Inferior parietal cortex (tissue), 1 donor: ENCODE measurements at regions not wholly inside any gene's neighbourhood (a gene's known extent, or its start where the extent isn't known, plus 50 kb on each side); places are given as distances from the start of the nearest gene placed in this dataset.

Experiments used
- DNase-seq: peaks from one replicate; pipeline ENCODE4 v3.0.0-alpha.2; 2016; ENCODE audit errors: extremely low spot score

DNA sequence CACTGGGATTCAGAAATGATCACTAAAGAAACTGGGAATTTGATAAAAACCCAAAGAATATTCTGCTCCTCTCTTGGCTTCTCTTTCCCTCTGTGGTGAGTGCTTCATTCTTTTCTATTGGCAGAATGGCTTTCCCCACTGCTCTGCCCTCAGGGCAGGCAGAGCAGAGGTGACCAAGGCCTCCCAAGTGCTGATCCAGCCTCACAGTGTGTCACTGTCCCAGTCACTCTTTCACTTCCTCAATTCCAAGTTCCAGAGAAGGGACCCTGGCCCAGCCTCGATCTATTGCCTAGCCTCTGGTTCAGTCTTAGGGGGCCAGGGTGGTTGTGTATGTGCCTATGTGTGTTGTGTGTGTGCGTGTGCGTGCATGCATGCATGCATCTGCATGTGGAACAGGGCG lies 180.6 kb upstream of the TMTC4 start:
- no peak for DNase-seq

DNA sequence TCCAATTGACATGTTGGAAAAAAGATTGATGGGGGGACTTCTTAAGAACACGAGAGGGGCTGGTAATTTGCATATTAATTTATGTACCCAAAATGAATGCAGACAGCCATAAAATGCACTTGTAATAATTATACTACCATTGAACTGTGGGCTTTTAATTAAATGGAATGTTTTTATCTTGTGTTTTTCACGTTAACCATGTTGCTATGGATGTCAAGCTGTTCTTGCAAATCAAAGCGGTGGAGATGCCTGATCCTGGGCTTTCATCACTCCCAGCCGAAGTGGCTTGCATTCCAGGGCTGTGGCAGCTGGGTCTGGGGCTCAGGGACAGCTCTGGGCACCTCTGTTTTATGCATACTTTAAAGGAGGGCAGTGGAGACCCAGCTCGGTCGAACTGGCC lies 179.4 kb upstream of the TMTC4 start:
- DNase-seq = no peak

DNA sequence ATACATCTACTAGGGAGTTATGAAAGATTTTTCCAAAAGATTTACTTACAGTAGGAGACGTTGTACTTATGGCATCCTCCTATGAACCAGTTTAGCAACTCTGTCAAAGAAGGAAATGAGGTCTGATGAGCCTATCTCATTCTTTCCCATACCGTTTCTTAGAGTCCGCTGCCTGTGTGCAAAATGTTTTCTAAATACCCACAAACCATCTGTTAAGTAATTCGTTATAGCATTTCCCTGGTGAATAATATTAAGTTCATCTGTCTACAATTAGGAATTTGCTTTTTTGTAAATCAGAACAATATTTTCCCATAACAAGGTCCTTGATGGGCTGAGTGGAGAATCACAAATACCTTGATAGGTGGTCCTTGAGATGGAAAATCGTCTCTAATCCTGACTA lies 178.8 kb upstream of the TMTC4 start:
- no peak for DNase-seq

DNA sequence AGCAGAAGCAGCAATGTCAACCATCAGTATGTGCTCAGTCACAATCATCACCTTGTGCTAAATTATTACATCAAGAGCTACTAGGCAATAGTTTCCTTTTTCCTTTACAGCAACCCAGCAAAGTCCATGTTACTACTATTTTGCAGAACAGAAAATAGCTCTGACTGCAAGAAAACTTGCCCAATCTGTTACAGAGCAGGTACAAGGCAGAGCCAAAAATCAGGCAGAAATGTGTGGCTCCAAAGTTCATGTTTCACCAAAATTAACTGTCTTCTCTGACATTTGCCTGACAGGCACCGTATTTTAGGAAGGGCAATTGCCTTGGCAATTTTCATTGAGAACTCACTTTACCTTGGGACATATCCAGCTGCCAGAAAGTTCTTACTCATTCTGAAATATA lies 177.6 kb upstream of the TMTC4 start:
- no peak for DNase-seq

DNA sequence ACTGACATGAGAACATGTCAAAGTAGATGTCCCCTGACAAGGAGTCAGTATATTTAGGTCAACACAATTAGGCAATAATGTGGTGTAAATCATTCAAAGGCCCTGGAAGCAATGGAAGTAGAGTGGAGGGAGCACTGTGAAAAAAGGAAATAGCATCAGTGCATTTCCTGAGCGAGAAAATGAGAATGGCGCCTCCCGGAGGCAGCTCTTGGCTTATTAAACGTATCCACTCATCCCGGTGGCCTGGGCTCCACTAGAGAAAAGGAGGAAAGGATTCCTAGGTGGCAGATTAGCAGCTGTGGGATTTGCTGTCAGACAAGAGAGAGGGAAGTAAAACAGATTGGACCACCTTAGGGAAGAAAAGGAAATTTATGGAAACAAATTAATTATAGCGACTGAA lies 173.7 kb upstream of the TMTC4 start:
- DNase-seq = no peak

DNA sequence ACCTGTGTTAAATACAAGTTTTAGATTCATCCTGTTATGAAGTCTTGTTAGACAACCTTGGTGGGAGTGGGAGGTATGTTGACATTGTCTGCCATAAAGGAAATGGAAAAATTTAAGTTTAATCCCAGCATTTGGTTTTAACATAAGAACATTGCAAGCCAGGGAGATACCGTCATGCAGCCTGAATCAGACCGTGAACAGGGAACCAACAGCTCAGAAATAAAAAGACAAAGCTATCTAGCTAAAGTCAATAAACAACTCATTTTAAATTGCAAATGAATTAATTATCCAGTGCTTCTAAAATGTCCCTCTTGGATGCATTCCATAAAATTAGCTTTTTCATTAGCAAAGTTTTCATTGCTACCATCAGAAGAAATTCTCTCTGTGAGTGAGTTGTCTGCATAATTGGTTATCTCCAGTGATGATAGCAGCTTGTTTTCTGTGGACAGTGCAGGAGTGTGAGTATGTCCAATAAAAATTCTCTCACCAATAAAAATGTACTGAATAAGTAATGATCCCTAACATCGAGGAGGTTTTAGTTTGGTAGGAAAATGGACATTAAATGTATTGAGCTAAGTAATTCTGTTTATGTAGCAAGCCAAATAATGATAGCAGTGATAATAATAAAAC lies 170.6 kb upstream of the TMTC4 start:
- no peak for DNase-seq

DNA sequence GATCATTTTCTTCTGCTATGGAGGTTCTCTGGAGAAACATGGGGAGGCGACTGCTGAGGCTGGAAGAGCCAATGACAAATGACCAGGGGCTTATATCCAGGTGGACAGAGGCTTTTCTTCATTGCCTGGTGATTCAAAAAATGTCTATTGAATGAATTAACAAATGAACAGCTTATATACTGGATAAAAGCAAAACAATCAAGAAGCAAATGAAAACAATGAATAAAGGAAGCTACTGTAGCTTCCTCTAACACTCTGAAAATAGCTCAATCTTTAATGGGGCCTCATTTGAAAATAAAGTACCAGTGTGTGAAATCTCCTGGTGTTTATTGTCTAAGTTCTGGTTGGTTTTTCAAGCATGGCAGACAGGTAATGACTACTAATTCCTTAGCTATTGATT lies 167.5 kb upstream of the TMTC4 start:
- no peak for DNase-seq

DNA sequence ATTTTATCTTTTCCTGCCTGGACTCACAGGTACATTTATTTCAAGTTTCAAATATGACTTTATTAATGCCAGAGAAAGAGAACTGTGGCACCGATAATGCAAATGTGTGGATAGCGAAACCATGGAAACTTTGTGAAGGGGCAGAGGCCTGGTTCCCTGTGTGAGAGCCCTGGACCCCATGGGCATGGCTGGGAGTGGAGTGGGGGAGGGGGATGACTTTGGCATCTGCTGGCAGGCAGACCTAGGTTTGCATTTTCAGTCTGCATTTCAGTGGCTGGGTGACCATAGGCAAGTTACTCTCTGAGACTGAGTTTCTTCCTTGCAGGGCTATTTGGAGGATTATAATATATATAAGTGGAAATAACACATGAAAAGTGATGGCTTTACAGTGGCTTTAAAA lies 163.8 kb upstream of the TMTC4 start:
- no peak for DNase-seq

DNA sequence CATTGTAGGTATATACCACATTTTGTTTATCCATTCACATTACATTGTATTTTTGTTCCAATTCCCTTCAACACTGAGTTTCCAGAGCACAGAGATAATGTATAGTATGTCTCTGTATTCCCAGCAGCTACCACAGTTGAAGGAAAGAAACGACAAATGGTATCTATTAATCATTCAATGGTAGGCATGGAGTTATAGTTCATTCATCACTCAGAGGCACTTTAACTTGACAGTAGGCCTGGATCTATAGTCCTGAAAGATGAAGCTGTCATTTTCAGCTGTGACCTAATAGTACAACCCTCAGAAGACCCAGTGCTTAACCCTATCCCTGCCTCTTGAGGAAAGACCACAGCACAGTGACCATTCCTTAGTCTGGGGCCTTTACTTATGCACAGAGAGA lies 163.0 kb upstream of the TMTC4 start:
- no peak for DNase-seq

DNA sequence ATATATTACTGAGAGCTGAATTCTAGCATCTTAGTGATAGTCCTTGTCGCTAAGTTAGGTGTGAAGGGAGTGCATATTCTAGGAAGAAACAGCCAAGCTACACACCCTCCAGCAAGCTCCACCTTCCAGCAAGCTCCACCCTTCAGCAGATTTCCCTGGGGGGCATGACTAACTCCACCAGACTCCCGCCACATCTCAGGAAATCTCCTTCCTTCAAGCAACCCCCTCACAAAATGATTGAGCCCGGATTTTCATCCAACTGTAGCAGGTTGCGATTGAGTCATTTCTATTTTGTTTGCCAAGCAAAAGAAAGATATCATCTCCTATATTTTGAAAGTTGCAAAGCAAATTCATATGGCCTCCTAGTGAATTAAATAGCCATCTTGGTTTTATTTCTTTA lies 162.1 kb upstream of the TMTC4 start:
- no peak for DNase-seq

DNA sequence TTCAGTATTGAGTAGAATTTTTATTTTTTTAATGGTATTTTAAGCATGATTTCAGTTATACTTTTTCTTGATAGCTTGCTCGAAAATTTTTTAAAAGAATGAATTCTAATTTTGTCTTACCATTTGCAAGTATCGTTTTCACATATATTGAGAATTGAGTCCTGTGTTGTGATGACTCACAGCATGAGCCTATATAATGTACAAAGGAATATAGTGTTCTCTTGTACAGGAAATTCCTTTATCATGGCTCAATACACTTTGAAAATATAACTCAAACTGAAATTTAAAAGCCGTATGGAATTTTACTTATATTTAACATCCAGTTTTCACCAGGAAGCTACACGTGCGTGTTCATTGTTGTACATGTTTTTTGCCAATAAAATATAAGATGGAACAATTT lies 161.1 kb upstream of the TMTC4 start:
- no peak for DNase-seq

DNA sequence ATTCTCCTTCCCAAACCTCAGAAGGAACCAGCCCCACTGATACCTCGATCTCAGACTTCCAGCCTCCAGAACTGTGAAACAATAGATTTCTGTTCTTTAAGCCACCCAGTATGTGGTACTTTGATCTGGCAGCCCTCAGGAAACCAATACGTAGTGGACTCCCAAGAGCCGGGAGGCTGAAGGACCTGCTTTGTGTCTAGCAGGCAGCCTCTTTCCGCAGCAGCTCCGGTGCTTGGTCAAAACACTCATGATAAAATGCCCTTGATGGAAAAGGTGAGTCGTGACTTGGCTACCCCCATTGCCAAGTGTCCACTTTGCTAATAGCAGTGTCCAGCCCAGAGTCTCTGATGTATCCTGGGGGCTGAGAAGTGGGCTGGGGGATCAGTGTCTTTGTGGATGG lies 158.8 kb upstream of the TMTC4 start:
- DNase-seq = no peak

DNA sequence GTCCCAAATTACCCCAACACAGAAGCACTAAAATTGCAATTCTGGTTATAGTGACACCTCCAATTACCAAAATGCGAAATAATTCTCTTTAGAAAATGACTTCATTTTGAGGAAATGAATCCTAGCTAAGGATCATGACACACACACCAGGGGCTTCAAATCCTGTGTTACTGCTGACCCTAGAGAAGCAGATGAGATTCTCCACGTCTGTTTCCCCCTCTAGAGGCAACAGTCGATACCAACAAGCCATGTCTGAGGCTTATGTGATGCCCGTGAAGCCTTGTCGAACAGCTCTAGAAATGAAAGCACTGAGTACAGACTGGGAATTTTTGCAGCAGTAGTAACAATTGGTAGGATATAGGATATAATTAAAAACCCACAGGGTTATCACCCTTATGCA lies 153.6 kb upstream of the TMTC4 start:
- DNase-seq = peak; percentile 34

DNA sequence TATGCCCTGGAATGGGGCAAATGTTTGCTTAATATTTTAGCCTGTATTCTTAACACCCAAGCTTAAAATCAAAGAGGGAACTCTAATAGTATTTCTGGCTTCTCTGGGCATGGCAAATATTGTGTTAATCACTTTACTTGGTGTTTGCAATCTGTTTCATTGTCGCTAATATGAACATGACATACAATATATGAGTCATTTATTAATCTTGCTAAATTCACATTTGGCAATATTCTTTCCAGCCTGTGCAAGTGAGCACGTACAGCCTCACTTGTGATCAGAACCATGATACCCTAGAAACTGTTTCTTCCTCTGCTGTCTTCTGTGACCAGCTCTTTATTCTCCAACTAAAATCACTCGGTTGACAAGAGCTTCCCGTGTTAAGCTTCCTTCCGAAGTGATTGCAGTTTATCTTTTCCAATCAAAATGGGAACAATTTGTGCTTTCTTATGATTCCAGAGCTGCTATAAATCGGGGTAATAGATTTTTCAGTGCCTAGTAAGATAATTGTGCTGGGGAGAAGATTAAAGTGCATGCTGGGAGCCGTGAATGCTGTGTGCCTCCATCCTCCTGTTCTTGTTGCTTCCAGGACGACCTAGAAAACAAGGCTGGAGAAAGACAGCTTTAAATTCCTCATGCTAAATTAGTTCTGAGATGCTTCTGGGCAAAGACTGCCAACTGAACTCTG lies 153.0 kb upstream of the TMTC4 start:
- no peak for DNase-seq

DNA sequence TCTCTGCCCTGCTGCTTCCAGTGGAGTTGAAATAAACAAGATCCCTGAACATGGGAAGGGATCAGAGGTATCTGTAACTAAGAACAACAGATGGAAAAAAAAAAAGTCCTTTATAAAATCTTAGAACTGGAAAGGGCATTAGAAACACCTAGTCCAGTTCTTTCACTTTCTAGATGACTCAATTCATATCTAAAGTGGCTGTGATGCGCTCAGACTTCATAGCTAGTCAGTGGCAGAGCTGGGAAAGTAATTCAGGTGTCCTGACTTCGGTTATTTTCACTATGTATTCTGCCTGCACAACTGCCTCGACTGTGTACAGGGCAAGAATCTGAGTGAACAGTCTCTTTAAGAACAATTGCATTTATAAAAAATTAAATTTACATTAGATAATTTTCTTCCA lies 151.8 kb upstream of the TMTC4 start:
- DNase-seq = no peak

DNA sequence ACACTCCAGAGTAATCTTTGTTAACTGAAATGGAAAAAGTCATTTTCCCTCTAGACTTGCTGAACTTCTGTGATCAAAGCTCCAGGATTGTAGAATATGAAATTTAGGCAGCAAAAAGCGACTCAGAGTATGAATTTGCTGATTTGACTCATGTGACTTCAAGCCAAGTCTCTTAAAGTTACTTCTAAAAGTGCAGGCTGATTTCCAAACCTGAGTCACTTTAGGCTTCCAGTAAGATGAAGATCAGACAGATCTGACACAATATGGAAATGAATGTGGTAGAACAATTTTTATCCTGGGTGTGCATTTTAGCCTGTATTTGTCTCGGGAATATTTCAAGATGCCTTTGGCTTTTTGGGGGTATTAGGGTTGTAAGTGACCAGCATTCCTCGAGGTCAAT lies 151.0 kb upstream of the TMTC4 start:
- DNase-seq = no peak

DNA sequence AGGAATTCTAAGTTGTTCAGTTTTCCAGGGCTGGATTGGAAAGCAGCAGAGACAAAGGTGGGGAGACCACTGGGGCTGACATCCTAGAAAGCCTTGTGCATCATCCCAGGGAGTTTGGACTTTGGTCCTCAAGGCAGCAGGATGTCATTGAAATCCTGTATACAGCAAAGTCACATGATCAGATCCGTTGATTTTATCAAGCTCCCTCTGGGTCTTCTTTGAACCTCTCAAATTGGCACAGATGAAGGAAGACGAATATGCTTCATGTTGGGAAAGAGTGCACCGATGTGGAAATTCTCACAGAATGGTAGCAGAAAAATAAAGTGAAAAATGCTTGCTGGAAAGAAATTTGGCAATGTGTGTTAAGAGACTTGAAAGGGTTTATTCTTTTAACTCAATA lies 149.8 kb upstream of the TMTC4 start:
- no peak for DNase-seq

DNA sequence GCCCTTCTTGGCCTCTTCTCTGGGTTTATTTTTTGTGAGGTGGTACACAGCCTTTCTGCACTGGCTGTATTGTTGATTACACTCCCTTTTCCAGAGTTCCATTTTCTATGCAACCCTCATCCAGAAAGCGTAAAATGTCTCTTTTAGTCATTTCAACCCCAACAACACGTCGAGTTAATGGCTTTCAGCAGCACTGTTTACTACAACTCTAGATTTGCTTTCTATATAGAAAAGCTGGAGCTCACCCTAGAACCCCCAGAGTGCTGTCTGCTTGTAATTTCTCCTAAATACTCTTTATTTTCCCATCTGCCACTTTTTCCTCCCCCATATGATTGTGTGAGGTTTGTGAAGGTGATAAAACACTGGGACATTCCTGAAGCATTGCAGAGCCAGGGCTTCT lies 148.9 kb upstream of the TMTC4 start:
- no peak for DNase-seq

DNA sequence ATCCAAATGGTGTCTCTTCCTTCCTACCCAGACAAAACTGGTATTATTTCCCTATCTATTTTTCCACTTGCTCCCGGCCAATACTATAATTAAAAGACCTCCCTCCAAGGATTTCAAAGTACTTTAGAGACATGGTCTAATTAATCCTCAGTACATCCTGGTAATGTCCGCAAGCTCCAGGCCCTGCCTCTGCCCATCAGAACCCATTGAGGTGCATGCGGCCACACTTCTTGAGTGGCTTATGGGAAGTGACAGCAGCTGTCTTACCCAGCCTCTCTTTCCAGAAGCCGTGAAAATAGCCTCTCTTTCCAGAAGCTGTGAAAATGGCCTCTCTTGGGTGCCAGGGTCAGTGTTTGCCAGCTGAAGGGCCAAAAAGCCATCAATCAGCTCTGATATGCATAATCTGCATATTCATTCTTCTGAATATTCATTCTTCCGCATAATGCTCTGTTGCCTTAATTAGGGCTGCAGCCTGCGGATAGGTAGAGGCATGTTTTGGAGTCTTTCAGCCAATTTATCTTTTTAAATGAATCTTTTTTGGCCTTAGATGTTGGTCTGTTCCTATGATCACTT lies 148.4 kb upstream of the TMTC4 start:
- DNase-seq = no peak

DNA sequence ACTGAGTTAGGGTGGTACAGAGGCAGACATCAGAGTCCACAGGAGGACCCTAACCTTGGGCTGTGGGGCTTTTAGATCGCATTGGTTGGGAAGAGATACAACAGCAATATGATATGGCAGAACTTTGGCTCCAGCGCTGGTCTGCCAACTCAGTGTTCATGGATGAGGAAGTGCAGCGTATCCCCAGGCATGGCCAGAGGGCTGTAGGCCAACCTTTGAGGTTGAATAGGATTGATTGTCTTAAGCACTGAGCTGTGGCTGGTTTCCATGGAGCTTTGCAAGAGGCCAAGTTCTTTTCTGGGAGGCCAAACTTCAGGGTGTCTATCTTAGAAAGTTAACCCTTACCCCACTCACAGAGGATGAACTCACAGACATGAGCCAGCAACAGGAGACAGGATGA lies 144.1 kb upstream of the TMTC4 start:
- DNase-seq = peak; percentile 30

DNA sequence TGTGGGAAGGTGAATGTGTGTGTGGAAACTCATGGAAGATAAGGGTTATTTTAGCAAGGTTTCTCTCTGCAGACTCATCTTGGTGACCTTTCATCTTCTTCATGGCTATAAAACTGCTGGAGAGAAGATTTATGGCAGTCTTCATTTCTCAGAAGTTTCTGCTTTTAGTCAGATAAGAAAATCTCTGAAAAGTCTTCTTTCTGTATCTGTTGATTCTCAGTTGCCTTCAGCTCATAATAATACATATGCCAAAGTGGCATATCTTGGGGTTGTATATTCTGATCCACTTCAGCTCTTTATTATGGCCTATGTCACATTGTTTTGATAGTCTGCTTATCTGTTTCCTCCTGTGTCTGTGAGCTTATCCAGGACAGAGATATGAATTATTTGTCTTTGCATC lies 143.3 kb upstream of the TMTC4 start:
- DNase-seq = no peak

DNA sequence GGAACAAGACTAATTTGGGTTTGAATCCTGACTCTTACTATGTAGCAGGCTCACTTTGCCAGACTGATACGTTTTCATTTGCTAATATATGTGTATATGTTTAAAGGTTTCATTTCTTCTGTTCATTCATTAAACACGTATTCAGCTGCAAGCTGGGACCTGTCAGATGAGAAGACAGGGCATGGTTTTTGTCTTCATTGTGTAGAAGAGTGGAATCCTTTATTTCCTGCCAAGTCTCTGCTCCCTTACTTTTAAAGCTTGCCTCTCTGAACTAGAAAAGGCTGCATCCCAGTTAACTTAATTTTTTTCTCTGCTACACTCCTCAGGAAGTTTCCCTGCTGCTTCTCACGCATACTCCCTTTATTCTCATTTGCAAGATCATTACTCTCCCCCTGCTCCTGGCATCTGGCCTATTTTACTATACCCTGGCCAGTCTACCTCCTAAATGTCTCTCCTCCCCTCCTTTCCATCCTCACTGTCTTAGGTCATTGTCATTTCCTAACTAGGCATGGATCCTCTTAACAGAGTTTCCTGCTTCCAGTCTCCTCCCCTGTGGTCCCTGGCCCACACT lies 141.0 kb upstream of the TMTC4 start:
- no peak for DNase-seq

DNA sequence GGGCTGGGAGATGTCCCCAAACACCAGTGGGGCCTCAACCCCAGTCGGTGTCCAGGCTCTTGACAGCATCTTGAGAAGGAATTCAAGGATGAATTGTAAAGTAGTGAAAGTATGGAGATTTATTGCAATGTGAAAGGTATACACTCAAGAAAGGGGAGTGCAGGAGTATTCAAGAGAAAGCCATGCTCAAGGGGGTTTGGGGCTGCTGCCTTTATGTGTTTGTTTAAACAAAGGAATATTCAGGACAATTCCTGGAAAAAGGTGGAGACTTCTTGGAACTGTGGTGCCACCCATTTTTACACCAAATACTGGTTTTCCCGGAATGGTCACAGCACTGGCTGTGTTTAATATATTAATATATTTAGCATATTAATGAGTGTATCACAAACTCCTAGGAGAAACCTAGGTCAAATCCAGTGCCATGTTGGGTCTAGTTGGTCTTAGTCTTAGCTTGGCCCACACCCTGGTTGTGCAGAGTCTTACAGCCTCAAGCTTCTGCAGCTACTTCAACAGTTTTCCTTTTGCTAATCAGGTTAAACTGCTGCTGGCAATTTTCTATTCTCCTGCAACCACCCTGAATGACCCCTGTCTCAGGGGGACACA lies 138.5 kb upstream of the TMTC4 start:
- no peak for DNase-seq
